SK-N-SH treated with all-trans-retinoic acid at 6 μM for 48 hours (cell line): ENCODE measurements at regions not wholly inside any gene's neighbourhood (a gene's known extent, or its start where the extent isn't known, plus 50 kb on each side); places are given as distances from the start of the nearest gene placed in this dataset.
"Not testable (repeated sequence)": the region's sequence is repeated elsewhere in the genome, so short reads cannot be mapped to it uniquely, and the experiment has no call there.

Experiments
- BACH2 ChIP-seq: fragments of 250-450 bp; sonication (Bioruptor Pico); IDR thresholded peaks from 2 replicates; pipeline ENCODE4 v1.9.0; 2021; ENCODE audit warnings: mild to moderate bottlenecking, borderline replicate concordance
- CSDC2 ChIP-seq: fragments of 250-450 bp; sonication (Bioruptor Pico); IDR thresholded peaks from 2 replicates; pipeline ENCODE4 v1.5.0; 2020; ENCODE audit warnings: mild to moderate bottlenecking, moderate library complexity
- CSRNP3 ChIP-seq: fragments of 250-450 bp; sonication (Bioruptor Pico); IDR thresholded peaks from 2 replicates; pipeline ENCODE4 v1.5.1; 2021; ENCODE audit warnings: mild to moderate bottlenecking, moderate library complexity
- ESRRG ChIP-seq: fragments of 250-450 bp; sonication (Bioruptor Pico); IDR thresholded peaks from 2 replicates; pipeline ENCODE4 v1.6.1; 2021; ENCODE audit warnings: mild to moderate bottlenecking
- ISL1 ChIP-seq: fragments of 250-450 bp; sonication (Bioruptor Pico); IDR thresholded peaks from 2 replicates; pipeline ENCODE4 v2.1.2; 2022; ENCODE audit warnings: mild to moderate bottlenecking, moderate library complexity
- OSR1 ChIP-seq: fragments of 250-450 bp; sonication (Bioruptor Pico); IDR thresholded peaks from 2 replicates; pipeline ENCODE4 v1.8.0; 2022; ENCODE audit warnings: moderate library complexity, mild to moderate bottlenecking, inconsistent platforms
- RARB ChIP-seq: fragments of 250-450 bp; sonication (Bioruptor Pico); IDR thresholded peaks from 2 replicates; pipeline ENCODE4 v1.8.0; 2021; ENCODE audit warnings: mild to moderate bottlenecking, moderate library complexity
- SNAI2 ChIP-seq: fragments of 250-450 bp; sonication (Bioruptor Pico); IDR thresholded peaks from 2 replicates; pipeline ENCODE4 v1.5.0; 2020; ENCODE audit warnings: mild to moderate bottlenecking, moderate library complexity
- TSHZ2 ChIP-seq: fragments of 250-450 bp; sonication (Bioruptor Pico); IDR thresholded peaks from 2 replicates; pipeline ENCODE4 v1.5.0; 2020; ENCODE audit warnings: mild to moderate bottlenecking, moderate library complexity
- ZC3H10 ChIP-seq: fragments of 250-450 bp; sonication (Bioruptor Pico); IDR thresholded peaks from 2 replicates; pipeline ENCODE4 v1.5.1; 2021; ENCODE audit warnings: mild to moderate bottlenecking, moderate library complexity
- ZFP3 ChIP-seq: fragments of 250-450 bp; sonication (Bioruptor Pico); IDR thresholded peaks from 2 replicates; pipeline ENCODE4 v1.5.0; 2020; ENCODE audit warnings: mild to moderate bottlenecking, moderate library complexity
- ZFP30 ChIP-seq: fragments of 450-650 bp; formaldehyde crosslinking; IDR thresholded peaks from 2 replicates; pipeline ENCODE4 v1.5.0; 2022; ENCODE audit warnings: mild to moderate bottlenecking, moderate library complexity
- TF ChIP-seq, protein P1 (sequence below): fragments of 250-450 bp; sonication (Bioruptor Pico); IDR thresholded peaks from 2 replicates; pipeline ENCODE4 v1.8.0; 2020; ENCODE audit warnings: mild to moderate bottlenecking, moderate library complexity, borderline replicate concordance
- TF ChIP-seq, protein P2 (sequence below): fragments of 250-450 bp; sonication (Bioruptor Pico); IDR thresholded peaks from 2 replicates; pipeline ENCODE4 v1.5.1; 2020; ENCODE audit warnings: low read depth, mild to moderate bottlenecking, moderate library complexity

DNA sequence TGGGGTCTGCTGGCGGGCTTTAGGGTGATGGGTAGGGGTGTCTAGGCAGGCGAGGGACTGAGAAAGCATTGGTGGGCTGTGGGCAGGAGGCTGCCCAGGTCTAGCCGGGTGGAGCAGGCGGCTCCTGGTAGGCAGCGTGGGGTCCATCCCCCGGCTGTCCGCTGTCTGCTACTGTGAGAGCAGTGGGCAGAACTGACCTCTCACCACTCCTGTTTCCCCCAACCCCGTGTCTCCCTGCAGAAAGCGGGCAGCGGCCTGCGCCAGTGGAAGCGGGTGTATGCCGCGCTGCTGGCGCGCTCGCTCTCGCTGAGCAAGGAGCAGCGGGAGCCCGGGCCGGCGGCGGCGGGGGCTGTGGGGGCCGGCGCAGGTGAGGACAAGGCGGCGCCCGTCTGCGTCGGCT lies 249.2 kb upstream of the TP53TG3 start:
- TF ChIP-seq BACH2 (CRISPR knock-in tag); CSDC2 (CRISPR knock-in tag); ZC3H10; RARB (CRISPR knock-in tag); OSR1 (CRISPR knock-in tag); ISL1 (CRISPR knock-in tag); CSRNP3; ESRRG (CRISPR knock-in tag); ZFP3 (CRISPR knock-in tag); SNAI2; TSHZ2 (CRISPR knock-in tag); ZFP30: not testable (repeated sequence)
- TF ChIP-seq, protein P1, sequence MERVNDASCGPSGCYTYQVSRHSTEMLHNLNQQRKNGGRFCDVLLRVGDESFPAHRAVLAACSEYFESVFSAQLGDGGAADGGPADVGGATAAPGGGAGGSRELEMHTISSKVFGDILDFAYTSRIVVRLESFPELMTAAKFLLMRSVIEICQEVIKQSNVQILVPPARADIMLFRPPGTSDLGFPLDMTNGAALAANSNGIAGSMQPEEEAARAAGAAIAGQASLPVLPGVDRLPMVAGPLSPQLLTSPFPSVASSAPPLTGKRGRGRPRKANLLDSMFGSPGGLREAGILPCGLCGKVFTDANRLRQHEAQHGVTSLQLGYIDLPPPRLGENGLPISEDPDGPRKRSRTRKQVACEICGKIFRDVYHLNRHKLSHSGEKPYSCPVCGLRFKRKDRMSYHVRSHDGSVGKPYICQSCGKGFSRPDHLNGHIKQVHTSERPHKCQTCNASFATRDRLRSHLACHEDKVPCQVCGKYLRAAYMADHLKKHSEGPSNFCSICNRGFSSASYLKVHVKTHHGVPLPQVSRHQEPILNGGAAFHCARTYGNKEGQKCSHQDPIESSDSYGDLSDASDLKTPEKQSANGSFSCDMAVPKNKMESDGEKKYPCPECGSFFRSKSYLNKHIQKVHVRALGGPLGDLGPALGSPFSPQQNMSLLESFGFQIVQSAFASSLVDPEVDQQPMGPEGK (CRISPR knock-in tag) = not testable (repeated sequence)
- TF ChIP-seq, protein P2, sequence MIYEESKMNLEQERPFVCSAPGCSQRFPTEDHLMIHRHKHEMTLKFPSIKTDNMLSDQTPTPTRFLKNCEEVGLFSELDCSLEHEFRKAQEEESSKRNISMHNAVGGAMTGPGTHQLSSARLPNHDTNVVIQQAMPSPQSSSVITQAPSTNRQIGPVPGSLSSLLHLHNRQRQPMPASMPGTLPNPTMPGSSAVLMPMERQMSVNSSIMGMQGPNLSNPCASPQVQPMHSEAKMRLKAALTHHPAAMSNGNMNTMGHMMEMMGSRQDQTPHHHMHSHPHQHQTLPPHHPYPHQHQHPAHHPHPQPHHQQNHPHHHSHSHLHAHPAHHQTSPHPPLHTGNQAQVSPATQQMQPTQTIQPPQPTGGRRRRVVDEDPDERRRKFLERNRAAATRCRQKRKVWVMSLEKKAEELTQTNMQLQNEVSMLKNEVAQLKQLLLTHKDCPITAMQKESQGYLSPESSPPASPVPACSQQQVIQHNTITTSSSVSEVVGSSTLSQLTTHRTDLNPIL (CRISPR knock-in tag) = not testable (repeated sequence)
